Body of pancreas (tissue), 4 donors: ENCODE measurements at regions not wholly inside any gene's neighbourhood (a gene's known extent, or its start where the extent isn't known, plus 50 kb on each side); places are given as distances from the start of the nearest gene placed in this dataset.

Experiments used
- CTCF ChIP-seq, 7 experiments: fragments of 450-650 bp in 4 of 7; fragments of 200-600 bp in 3 of 7; sonication (generic) in 3 of 7; IDR thresholded peaks; one replicate each; pipeline ENCODE4 v1.5.1; 2016 to 2019; ENCODE audit warnings: antibody characterized with exemption in 7 of 7
- POLR2A ChIP-seq, 3 donors: fragments of 450-650 bp; IDR thresholded peaks; one replicate each; pipeline ENCODE4 v1.6.1; 2016; ENCODE audit warnings: antibody characterized with exemption in 3 of 3, mild to moderate bottlenecking in 2 of 3

- TF ChIP-seq POLR2A (IDR thresholded peaks at IDR 0.05) = no peak
- TF ChIP-seq CTCF (IDR thresholded peaks at IDR 0.05) = no peak
These were observed 562.6 kb upstream of the DPPA4 start for GRCh38 chr3:109899925-109900324.
